ENCODE measurements at regions not wholly inside any gene's neighbourhood (a gene's known extent, or its start where the extent isn't known, plus 50 kb on each side); places are given as distances from the start of the nearest gene placed in this dataset.

- TF ChIP-seq CTCF (IDR thresholded peaks at IDR 0.05) = no peak
- TF ChIP-seq POLR2A (IDR thresholded peaks at IDR 0.05) = no peak
Observed at GRCh38 chr7:3138997-3139396, 95.3 kb upstream of the CARD11 start.
